SJCRH30 (cell line): ENCODE measurements at regions not wholly inside any gene's neighbourhood (a gene's known extent, or its start where the extent isn't known, plus 50 kb on each side); places are given as distances from the start of the nearest gene placed in this dataset.

Source experiments
- DNase-seq, 2 experiments: peaks; one replicate each; pipeline ENCODE4 v3.0.0-alpha.2; 2015 to 2020
- H3K27ac ChIP-seq: fragments of 250-450 bp; sonication (Bioruptor Pico); 2 replicates; pipeline ENCODE4 v1.5.1; 2020; ENCODE audit warnings: mild to moderate bottlenecking, moderate library complexity
- H3K27me3 ChIP-seq: fragments of 250-450 bp; sonication (Bioruptor Pico); 2 replicates; pipeline ENCODE4 v1.5.1; 2020; ENCODE audit warnings: mild to moderate bottlenecking, moderate library complexity
- H3K36me3 ChIP-seq: fragments of 250-450 bp; sonication (Bioruptor Pico); 2 replicates; pipeline ENCODE4 v1.5.1; 2020; ENCODE audit warnings: mild to moderate bottlenecking, moderate library complexity
- H3K4me1 ChIP-seq: fragments of 250-450 bp; sonication (Bioruptor Pico); 2 replicates; pipeline ENCODE4 v1.5.1; 2020; ENCODE audit warnings: mild to moderate bottlenecking, moderate library complexity
- H3K4me3 ChIP-seq: fragments of 250-450 bp; sonication (Bioruptor Pico); 2 replicates; pipeline ENCODE4 v1.5.1; 2020; ENCODE audit warnings: mild to moderate bottlenecking, moderate library complexity
- H3K9me3 ChIP-seq: fragments of 250-450 bp; sonication (Bioruptor Pico); replicated peaks from 2 replicates; pipeline ENCODE4 v1.5.1; 2020; ENCODE audit warnings: mild to moderate bottlenecking, moderate library complexity

DNA sequence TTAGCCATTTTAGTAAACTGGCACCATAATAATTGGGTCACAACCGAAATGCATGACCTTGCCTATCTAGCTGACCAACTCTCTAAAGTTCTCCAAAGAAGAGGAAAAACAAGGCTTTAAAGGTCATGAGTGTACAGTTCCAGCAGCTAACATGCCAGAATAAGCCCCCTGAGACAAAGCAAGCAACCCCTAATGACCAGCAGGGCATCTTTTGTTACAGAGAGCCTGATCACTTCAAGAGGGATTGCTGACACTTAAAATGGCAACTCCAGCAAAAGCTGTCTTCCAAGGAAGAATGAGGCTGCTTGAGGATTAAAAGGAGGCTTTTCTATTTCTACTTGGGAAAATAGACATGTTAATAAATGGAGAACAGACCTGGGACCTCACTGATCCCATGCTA, 213.6 kb downstream of the CDC14C start:
- Histone ChIP-seq H3K4me3 (no peak overlapping the region), H3K9me3 (no peaks in the 10 kb centered on the region), H3K4me1 (no peaks in the 10 kb centered on the region), H3K36me3 (no peaks in the 10 kb centered on the region), H3K27me3 (no peaks in the 10 kb centered on the region), H3K27ac (no peak overlapping the region)
- no peak for DNase-seq

DNA sequence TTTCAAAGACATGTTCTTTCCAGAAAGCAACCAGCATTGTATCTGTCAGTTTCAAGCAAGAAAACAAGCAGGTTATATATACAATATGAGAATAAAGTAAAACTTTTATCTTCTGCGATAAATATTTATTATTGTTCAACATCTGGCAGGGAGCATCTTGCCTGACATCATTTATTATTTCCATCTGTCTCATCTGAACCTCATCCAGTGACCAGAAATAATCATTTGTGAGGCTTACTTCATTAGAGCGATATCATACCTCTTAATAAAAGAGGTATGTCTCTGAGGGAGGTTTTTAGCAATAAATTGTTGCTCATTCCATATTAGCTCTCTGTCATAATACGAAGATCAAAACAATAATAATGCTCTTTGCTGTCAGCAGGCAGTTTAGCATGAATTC, 226.1 kb downstream of the CDC14C start:
- DNase-seq = no peak
- Histone ChIP-seq H3K36me3 (no peaks in the 10 kb centered on the region), H3K4me3 (no peak overlapping the region), H3K27ac (no peak overlapping the region), H3K9me3 (no peaks in the 10 kb centered on the region), H3K27me3 (no peaks in the 10 kb centered on the region), H3K4me1 (no peaks in the 10 kb centered on the region)

GRCh38 chr7:49151146-49151545, 226.8 kb downstream of the CDC14C start:
- Histone ChIP-seq H3K4me3 (no peak overlapping the region), H3K9me3 (no peaks in the 10 kb centered on the region), H3K27me3 (no peaks in the 10 kb centered on the region), H3K4me1 (no peaks in the 10 kb centered on the region), H3K27ac (no peak overlapping the region), H3K36me3 (no peaks in the 10 kb centered on the region)
- DNase-seq = no peak

GRCh38 chr7:49158321-49158720, 234.0 kb downstream of the CDC14C start:
- Histone ChIP-seq H3K27me3 (no peaks in the 10 kb centered on the region), H3K4me1 (no peaks in the 10 kb centered on the region), H3K9me3 (no peaks in the 10 kb centered on the region), H3K27ac (no peak overlapping the region), H3K36me3 (no peaks in the 10 kb centered on the region), H3K4me3 (no peak overlapping the region)
- no peak for DNase-seq

DNA sequence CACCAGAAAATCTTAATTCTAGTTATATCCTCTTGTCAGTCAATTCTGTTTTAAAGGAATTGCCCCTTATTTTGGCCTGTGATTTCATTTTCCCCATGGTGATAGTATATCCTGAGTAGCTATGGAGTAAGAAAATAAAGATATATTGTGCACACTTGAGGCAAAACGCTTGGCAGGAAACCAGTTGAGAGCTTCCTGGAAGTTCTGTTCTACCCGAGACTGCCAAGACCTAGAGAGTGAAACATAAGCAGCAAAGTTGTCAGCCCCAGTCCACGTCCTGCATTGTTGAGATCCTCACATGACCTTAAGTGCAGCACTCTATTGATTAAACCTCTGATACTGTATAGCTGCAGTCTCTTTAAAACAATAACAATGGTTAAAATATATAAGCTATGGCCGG, 235.2 kb downstream of the CDC14C start:
- no peak for DNase-seq
- H3K27me3 ChIP-seq = no peaks in the 10 kb centered on the region
- no peaks in the 10 kb centered on the region for H3K9me3 ChIP-seq
- H3K4me1 ChIP-seq = no peaks in the 10 kb centered on the region
- H3K4me3 ChIP-seq = no peak overlapping the region
- H3K27ac ChIP-seq = no peak overlapping the region
- H3K36me3 ChIP-seq = no peaks in the 10 kb centered on the region

DNA sequence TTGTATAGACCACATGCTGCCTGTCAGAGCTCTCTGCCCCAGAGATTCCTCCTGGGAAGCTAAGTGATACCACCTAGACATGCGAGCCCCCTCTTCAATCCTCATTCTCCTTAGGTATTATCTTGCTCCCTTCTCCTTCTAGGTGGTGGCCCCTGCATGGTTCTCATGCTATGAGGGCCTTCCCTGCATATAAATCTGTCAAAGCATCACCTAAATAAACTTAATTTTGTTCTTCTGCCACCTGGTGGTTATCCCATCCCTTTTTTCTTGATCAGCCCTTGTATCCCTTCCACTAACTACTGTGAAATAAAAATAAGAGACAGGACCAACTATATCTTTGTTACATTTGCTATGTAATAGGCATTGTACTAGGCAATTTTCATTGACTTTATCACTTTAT, 242.1 kb downstream of the CDC14C start:
- Histone ChIP-seq H3K4me3 (no peak overlapping the region), H3K4me1 (no peaks in the 10 kb centered on the region), H3K27me3 (peaks cover 5% of the 10 kb centered on the region; the same call in 1 of the 2 replicates), H3K9me3 (no peaks in the 10 kb centered on the region), H3K27ac (no peak overlapping the region), H3K36me3 (no peaks in the 10 kb centered on the region)
- DNase-seq = peak in 1 of 2 experiments; percentile 19

DNA sequence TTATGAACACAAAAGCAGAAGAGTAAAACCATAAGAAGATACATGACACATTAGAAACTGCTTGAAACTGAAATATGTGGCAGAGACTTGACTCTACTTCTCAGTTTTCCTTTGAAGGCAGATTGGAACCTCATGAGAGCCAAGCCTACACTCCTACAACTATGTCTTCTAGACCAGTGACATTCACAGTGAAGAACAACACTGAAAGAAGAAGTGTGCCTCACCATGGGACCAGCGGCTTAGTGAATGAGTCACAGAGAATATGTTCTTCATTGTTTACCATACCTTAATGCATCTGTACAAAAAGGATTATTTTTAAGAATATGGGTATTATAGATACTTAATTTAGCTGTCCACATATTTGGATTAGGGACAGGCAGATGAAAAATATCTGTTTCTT, 248.3 kb downstream of the CDC14C start:
- Histone ChIP-seq H3K4me1 (no peaks in the 10 kb centered on the region), H3K9me3 (no peaks in the 10 kb centered on the region), H3K27ac (no peak overlapping the region), H3K4me3 (no peak overlapping the region), H3K36me3 (no peaks in the 10 kb centered on the region), H3K27me3 (peaks cover 8% of the 10 kb centered on the region; the same call in 1 of the 2 replicates)
- DNase-seq = no peak

DNA sequence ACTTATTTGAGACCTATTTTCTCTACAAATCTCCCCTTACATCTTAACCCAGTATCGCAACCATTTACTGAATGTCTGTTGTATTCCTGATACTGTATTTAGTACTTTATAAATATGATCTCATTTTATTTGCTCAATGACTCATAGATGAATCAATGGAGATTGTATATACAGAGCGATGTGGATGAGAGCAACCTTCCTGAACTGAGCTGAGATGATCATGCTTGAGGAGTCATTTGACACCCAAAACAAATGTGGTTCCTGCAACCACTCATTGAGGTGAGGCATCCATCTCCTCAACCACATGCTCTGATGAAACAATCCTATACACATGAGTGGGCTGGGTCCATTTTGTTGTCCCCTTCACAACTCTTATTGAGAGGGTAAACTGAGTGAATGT, 250.0 kb downstream of the CDC14C start:
- Histone ChIP-seq H3K4me3 (no peak overlapping the region), H3K9me3 (no peaks in the 10 kb centered on the region), H3K36me3 (no peaks in the 10 kb centered on the region), H3K27me3 (0 out of 2 replicates have a peak, but pooled peaks cover 4% of the 10 kb centered on the region), H3K4me1 (no peaks in the 10 kb centered on the region), H3K27ac (no peak overlapping the region)
- DNase-seq = no peak

DNA sequence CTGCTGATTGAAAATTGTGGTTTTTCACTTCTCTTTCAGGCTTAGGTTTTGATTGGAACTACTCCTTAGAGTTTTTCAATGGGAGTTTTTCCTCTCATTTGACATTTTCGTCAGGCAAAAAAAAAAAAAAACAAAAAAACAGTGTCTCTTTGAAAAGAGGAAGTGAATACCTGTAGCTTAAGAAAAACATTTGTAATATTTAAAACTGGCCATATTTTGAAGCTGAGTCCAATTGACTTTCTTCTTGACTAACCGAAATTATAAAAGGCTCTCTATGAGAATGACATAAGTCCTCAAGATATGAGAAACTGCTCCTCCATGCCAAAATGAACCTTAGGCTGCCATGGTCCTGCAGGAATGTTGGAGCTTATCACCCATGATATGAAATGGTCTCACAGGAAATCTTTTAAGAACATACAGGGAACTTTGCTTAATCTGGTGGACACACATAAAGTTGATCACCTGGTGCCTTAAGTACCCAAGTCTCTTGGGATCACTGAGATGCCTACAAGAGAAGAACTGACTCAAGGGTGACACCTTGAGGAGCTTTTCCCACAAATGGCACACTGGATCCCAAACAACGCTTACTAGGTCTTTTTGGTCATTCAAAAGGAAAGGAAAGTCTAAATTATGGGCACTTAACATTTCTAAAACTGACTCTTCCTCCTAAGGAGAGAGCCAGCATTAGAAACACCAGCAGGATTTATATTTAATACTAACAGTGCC, 263.4 kb downstream of the CDC14C start:
- H3K27me3 ChIP-seq = no peaks in the 10 kb centered on the region; the same call in none of the 2 replicates
- H3K4me3 ChIP-seq = no peak overlapping the region
- no peak overlapping the region for H3K27ac ChIP-seq
- DNase-seq = peak in 1 of 2 experiments; percentile 17
- H3K9me3 ChIP-seq = no peaks in the 10 kb centered on the region
- no peaks in the 10 kb centered on the region for H3K4me1 ChIP-seq
- H3K36me3 ChIP-seq = no peaks in the 10 kb centered on the region

DNA sequence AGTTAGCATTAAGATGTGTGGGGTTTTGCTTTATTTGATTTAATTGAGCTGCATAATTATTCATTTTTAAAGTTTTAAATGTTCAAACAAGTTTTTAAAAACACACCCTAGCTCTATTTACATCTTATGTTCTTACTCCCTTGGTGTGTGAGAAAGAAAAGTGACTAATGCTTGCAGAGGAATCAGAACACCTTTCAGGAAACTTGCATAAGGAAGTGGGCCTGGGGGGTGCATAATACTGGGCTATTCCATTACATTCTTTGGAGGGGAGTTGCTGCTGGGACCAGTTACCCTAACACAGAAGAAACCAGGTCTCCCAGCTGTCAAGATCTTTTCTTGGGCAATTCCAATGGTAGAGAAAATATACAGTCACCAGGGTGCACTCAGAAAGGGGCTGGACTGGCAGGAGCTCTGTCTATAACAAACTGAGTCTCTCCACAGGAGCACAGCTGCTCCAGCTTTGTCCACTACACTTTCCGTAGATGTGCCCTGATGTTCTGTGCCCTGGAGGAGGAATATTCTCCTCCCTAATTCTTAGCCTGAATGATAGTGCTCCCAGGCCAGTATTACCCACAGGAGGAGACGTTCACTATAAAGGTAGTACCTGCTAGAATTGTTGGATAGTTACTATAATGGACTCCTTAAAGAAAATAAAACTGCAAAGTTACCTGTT, 304.2 kb downstream of the CDC14C start:
- DNase-seq = no peak
- H3K4me3 ChIP-seq = no peak overlapping the region
- no peak overlapping the region for H3K27ac ChIP-seq
- H3K27me3 ChIP-seq = no peaks in the 10 kb centered on the region
- peaks cover 6% of the 10 kb centered on the region for H3K4me1 ChIP-seq
- H3K36me3 ChIP-seq = no peaks in the 10 kb centered on the region
- no peaks in the 10 kb centered on the region for H3K9me3 ChIP-seq

DNA sequence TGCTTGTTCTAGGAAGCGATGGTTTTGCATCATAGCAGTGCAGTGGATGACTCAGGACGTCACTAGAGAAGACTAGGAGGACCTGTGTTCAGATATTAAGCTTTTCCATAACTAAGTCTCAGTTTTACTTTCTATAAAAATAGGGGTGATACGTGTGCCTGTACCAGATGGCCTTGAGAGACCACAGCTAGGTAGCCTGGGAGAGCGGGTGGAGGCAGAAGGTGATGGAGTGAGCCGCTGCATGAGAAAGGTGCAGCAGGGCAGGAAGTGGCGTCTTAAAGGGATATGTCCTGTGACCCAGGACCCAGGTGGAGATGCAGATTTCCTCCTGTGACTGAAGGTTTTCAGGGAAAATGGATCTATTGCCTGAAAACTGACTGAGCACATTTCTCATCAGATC, 304.9 kb downstream of the CDC14C start:
- H3K36me3 ChIP-seq = no peaks in the 10 kb centered on the region
- H3K9me3 ChIP-seq = no peaks in the 10 kb centered on the region
- H3K4me1 ChIP-seq = peaks cover 6% of the 10 kb centered on the region
- H3K27ac ChIP-seq = no peak overlapping the region
- no peak overlapping the region for H3K4me3 ChIP-seq
- DNase-seq = no peak
- no peaks in the 10 kb centered on the region for H3K27me3 ChIP-seq

- Histone ChIP-seq H3K4me1 (peaks cover 8% of the 10 kb centered on the region), H3K9me3 (no peaks in the 10 kb centered on the region), H3K4me3 (no peak overlapping the region), H3K27me3 (no peaks in the 10 kb centered on the region), H3K27ac (no peak overlapping the region), H3K36me3 (no peaks in the 10 kb centered on the region)
- peak in 1 of 2 experiments; percentile 22 for DNase-seq
Observed at GRCh38 chr7:49243521-49243920, 319.2 kb downstream of the CDC14C start.

GRCh38 chr7:49244543-49244942, 320.2 kb downstream of the CDC14C start:
- no peak overlapping the region for H3K27ac ChIP-seq
- H3K4me3 ChIP-seq = no peak overlapping the region
- H3K36me3 ChIP-seq = no peaks in the 10 kb centered on the region
- no peak for DNase-seq
- no peaks in the 10 kb centered on the region for H3K27me3 ChIP-seq
- H3K9me3 ChIP-seq = peaks cover 6% of the 10 kb centered on the region; the same call in 1 of the 2 replicates
- H3K4me1 ChIP-seq = peaks cover 17% of the 10 kb centered on the region

DNA sequence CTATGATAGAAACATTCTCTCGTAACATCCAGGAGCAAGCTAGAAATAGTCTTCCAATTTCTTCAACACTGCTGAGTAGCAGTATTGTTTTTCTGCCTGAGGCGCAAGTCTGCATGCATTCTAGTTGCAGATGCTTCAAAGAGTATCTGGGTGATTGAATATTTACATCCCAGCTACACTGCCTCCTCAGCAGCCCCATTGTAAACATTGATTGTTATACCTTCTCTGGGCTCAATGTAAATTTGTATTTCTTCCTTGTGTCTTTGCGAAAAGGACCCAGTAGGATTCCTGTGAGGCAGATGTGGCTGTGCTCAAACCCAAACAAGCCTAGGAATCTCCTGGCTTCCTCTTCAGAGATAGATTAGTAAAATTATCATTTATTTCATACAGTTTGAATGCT, 320.7 kb downstream of the CDC14C start:
- no peak for DNase-seq
- Histone ChIP-seq H3K4me1 (peaks cover 17% of the 10 kb centered on the region), H3K36me3 (no peaks in the 10 kb centered on the region), H3K27ac (no peak overlapping the region), H3K9me3 (peaks cover 8% of the 10 kb centered on the region; the same call in 1 of the 2 replicates), H3K4me3 (no peak overlapping the region), H3K27me3 (no peaks in the 10 kb centered on the region)

- Histone ChIP-seq H3K4me1 (peaks cover 17% of the 10 kb centered on the region), H3K27me3 (no peaks in the 10 kb centered on the region), H3K36me3 (no peaks in the 10 kb centered on the region), H3K4me3 (no peak overlapping the region), H3K9me3 (peaks cover 8% of the 10 kb centered on the region; the same call in 1 of the 2 replicates), H3K27ac (no peak overlapping the region)
- no peak for DNase-seq
Observed at GRCh38 chr7:49247759-49248158, 323.4 kb downstream of the CDC14C start.
